ENCODE measurements at regions not wholly inside any gene's neighbourhood (a gene's known extent, or its start where the extent isn't known, plus 50 kb on each side); places are given as distances from the start of the nearest gene placed in this dataset.

- Mint-ChIP-seq H3K4me1 (no peaks in the 10 kb centered on the region), H3K27me3 (peaks cover 21% of the 10 kb centered on the region), H3K36me3 (ENCODE audit: insufficient read depth) (no peaks in the 10 kb centered on the region), H3K27ac (ENCODE audit: low read depth) (no peak overlapping the region), H3K4me3 (no peak overlapping the region), H3K9me3 (no peaks in the 10 kb centered on the region)
- ATAC-seq (replicated peaks; ENCODE audit: extremely low read depth, poor library complexity, severe bottlenecking) (no peak), DNase-seq (ENCODE audit: low spot score in 2 of 2) (no peak)
These were observed 85.3 kb upstream of the CAST start for GRCh38 chr5:96576876-96577275.

DNA sequence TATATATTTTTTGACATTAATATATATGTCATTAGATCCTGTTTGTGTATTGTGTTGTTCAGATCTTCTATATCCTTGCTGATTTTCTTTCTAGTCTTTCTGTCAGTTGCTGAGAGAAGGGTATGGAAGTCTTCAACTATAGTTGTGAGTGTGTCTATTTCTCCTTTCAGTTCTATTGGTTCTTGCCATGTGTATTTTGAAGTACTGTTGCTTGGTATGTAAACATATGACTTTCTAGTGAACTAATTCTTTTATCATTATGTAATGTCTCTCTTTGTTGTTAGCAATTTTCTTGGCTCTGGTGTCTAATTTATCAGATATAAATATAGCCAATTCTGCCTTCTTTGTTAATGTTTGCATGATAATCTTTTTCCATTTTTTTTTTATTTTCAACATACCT lies 84.3 kb upstream of the CAST start:
- Mint-ChIP-seq H3K4me1 (no peaks in the 10 kb centered on the region), H3K9me3 (no peaks in the 10 kb centered on the region), H3K4me3 (no peak overlapping the region), H3K27ac (ENCODE audit: low read depth) (no peak overlapping the region), H3K36me3 (ENCODE audit: insufficient read depth) (no peaks in the 10 kb centered on the region), H3K27me3 (peaks cover 31% of the 10 kb centered on the region)
- ATAC-seq (replicated peaks; ENCODE audit: extremely low read depth, poor library complexity, severe bottlenecking), result no peak
- DNase-seq (ENCODE audit: low spot score in 2 of 2), result no peak

GRCh38 chr5:96579711-96580110 lies 82.5 kb upstream of the CAST start:
- DNase-seq (ENCODE audit: low spot score in 2 of 2), result no peak
- H3K36me3 Mint-ChIP-seq (ENCODE audit: insufficient read depth), result no peaks in the 10 kb centered on the region
- H3K4me1 Mint-ChIP-seq, result peaks cover 6% of the 10 kb centered on the region
- H3K9me3 Mint-ChIP-seq, result no peaks in the 10 kb centered on the region
- H3K27me3 Mint-ChIP-seq, result peaks cover 49% of the 10 kb centered on the region
- ATAC-seq (replicated peaks; ENCODE audit: extremely low read depth, poor library complexity, severe bottlenecking), result no peak
- no peak overlapping the region for H3K4me3 Mint-ChIP-seq
- H3K27ac Mint-ChIP-seq (ENCODE audit: low read depth), result no peak overlapping the region

GRCh38 chr5:96582343-96582742 lies 79.8 kb upstream of the CAST start:
- Mint-ChIP-seq H3K27ac (ENCODE audit: low read depth) (no peak overlapping the region), H3K4me1 (peaks cover 6% of the 10 kb centered on the region), H3K36me3 (ENCODE audit: insufficient read depth) (no peaks in the 10 kb centered on the region), H3K9me3 (no peaks in the 10 kb centered on the region), H3K27me3 (peaks cover 55% of the 10 kb centered on the region), H3K4me3 (no peak overlapping the region)
- no peak for ATAC-seq (replicated peaks; ENCODE audit: extremely low read depth, poor library complexity, severe bottlenecking)
- DNase-seq (ENCODE audit: low spot score in 2 of 2), result no peak

GRCh38 chr5:96584712-96585111 lies 77.5 kb upstream of the CAST start:
- ATAC-seq (replicated peaks; ENCODE audit: extremely low read depth, poor library complexity, severe bottlenecking) (no peak), DNase-seq (ENCODE audit: low spot score in 2 of 2) (no peak)
- H3K4me3 Mint-ChIP-seq, result no peak overlapping the region
- H3K4me1 Mint-ChIP-seq, result peaks cover 6% of the 10 kb centered on the region
- peaks cover 40% of the 10 kb centered on the region for H3K27me3 Mint-ChIP-seq
- no peaks in the 10 kb centered on the region for H3K36me3 Mint-ChIP-seq (ENCODE audit: insufficient read depth)
- H3K9me3 Mint-ChIP-seq, result no peaks in the 10 kb centered on the region
- H3K27ac Mint-ChIP-seq (ENCODE audit: low read depth), result no peak overlapping the region

- Mint-ChIP-seq H3K9me3 (no peaks in the 10 kb centered on the region), H3K27me3 (peaks cover 32% of the 10 kb centered on the region), H3K27ac (ENCODE audit: low read depth) (no peak overlapping the region), H3K36me3 (ENCODE audit: insufficient read depth) (no peaks in the 10 kb centered on the region), H3K4me3 (no peak overlapping the region), H3K4me1 (peaks cover 6% of the 10 kb centered on the region)
- DNase-seq (ENCODE audit: low spot score in 2 of 2), result no peak
- ATAC-seq (replicated peaks; ENCODE audit: extremely low read depth, poor library complexity, severe bottlenecking), result no peak
These were observed 73.6 kb upstream of the CAST start for GRCh38 chr5:96588539-96588938.

DNA sequence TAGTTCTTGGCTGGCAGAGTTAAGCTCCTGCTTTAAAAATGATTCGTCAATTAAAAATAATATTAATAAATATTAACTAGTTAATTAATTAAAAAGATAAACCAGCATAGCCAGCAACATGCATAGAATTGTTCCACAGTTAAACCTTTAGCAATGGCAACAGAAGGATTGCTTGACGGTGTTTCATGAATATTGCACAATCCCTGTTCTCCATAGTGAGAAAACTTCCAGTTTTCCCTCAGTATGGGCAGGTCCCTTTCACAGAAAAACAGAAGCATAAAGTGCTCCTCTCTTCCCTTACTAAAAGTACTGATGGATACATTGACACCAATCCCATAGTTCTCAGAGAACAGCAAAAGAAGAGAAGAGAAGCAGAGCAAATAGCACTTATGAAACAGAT lies 71.4 kb upstream of the CAST start:
- ATAC-seq (replicated peaks; ENCODE audit: extremely low read depth, poor library complexity, severe bottlenecking), result no peak
- Mint-ChIP-seq H3K9me3 (no peaks in the 10 kb centered on the region), H3K4me1 (no peaks in the 10 kb centered on the region), H3K27ac (ENCODE audit: low read depth) (no peak overlapping the region), H3K4me3 (no peak overlapping the region), H3K27me3 (peaks cover 20% of the 10 kb centered on the region), H3K36me3 (ENCODE audit: insufficient read depth) (no peaks in the 10 kb centered on the region)
- DNase-seq (ENCODE audit: low spot score in 2 of 2), result no peak

- H3K9me3 Mint-ChIP-seq, result no peaks in the 10 kb centered on the region
- peaks cover 30% of the 10 kb centered on the region for H3K27me3 Mint-ChIP-seq
- no peaks in the 10 kb centered on the region for H3K36me3 Mint-ChIP-seq (ENCODE audit: insufficient read depth)
- H3K4me1 Mint-ChIP-seq, result no peaks in the 10 kb centered on the region
- H3K27ac Mint-ChIP-seq (ENCODE audit: low read depth), result no peak overlapping the region
- DNase-seq (ENCODE audit: low spot score in 2 of 2) (no peak), ATAC-seq (replicated peaks; ENCODE audit: extremely low read depth, poor library complexity, severe bottlenecking) (no peak)
- H3K4me3 Mint-ChIP-seq, result no peak overlapping the region
These were observed 66.7 kb upstream of the CAST start for GRCh38 chr5:96595300-96596090.

DNA sequence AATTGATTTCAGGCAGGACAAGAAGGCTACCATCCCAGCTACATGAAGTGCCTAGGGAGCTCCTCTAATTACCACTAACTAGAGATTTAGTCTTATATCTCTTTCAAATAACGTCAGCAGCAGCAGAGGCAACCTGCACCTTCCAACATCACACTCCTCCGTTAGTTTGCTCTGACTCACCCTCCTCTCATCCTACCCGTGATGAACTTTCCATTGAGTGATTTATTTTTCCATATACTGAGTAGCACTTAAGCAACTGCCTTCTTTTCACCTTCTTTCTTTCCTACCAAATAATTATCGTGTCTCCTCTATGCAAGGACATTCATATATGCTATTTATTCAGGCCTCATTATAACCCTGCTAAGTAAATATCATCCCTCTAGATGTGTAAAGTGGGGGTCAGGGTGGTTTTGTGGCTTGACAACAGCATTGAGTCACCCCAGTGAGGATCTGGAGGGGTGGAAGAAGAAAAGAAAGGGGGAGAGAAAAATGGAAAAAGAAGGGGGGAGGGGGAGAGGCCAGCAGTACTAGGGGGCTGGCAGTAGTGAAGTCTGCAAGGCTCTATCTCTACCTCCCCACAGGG lies 64.6 kb upstream of the CAST start:
- H3K4me3 Mint-ChIP-seq, result no peak overlapping the region
- DNase-seq (ENCODE audit: low spot score in 2 of 2), result no peak

GRCh38 chr5:96601200-96601599 lies 61.0 kb upstream of the CAST start:
- Mint-ChIP-seq H3K9me3 (no peaks in the 10 kb centered on the region), H3K27ac (ENCODE audit: low read depth) (no peak overlapping the region), H3K36me3 (ENCODE audit: insufficient read depth) (no peaks in the 10 kb centered on the region), H3K27me3 (peaks cover 17% of the 10 kb centered on the region), H3K4me3 (no peak overlapping the region), H3K4me1 (no peaks in the 10 kb centered on the region)
- DNase-seq (ENCODE audit: low spot score in 2 of 2), result no peak
- ATAC-seq (replicated peaks; ENCODE audit: extremely low read depth, poor library complexity, severe bottlenecking), result no peak

More for the DNA sequence above, 64.6 kb upstream of the CAST start:
- Mint-ChIP-seq H3K9me3 (no peaks in the 10 kb centered on the region), H3K27ac (ENCODE audit: low read depth) (no peak overlapping the region), H3K4me1 (no peaks in the 10 kb centered on the region), H3K27me3 (peaks cover 40% of the 10 kb centered on the region), H3K36me3 (ENCODE audit: insufficient read depth) (no peaks in the 10 kb centered on the region)
- no peak for ATAC-seq (replicated peaks; ENCODE audit: extremely low read depth, poor library complexity, severe bottlenecking)

GRCh38 chr5:96601715-96602244 lies 60.4 kb upstream of the CAST start:
- H3K4me1 Mint-ChIP-seq, result no peaks in the 10 kb centered on the region
- H3K27ac Mint-ChIP-seq (ENCODE audit: low read depth), result no peak overlapping the region
- no peaks in the 10 kb centered on the region for H3K36me3 Mint-ChIP-seq (ENCODE audit: insufficient read depth)
- ATAC-seq (replicated peaks; ENCODE audit: extremely low read depth, poor library complexity, severe bottlenecking) (peak; percentile 64), DNase-seq (ENCODE audit: low spot score in 2 of 2) (peak in 1 of 2 donors; percentile 34)
- H3K9me3 Mint-ChIP-seq, result no peaks in the 10 kb centered on the region
- H3K27me3 Mint-ChIP-seq, result peaks cover 17% of the 10 kb centered on the region
- no peak overlapping the region for H3K4me3 Mint-ChIP-seq

DNA sequence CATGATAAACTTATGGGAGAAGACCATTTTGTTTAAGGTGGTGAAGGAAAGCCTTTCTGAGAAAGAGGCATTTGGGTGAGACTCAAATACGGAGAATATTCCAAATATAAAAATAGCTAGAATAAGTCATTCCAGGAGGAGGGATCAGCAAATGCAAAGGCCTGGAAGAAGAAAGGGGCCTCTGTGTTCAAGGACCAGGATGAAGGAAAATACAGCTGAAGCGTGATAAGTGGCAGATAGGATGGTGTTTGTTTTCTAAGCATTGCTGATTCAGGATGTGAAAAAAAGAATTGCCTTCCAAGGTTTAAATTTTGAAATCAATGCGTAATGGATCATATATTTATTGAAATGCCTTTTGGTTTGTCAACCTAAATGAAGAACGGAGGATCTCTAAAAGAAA lies 59.4 kb upstream of the CAST start:
- no peak overlapping the region for H3K27ac Mint-ChIP-seq (ENCODE audit: low read depth)
- no peaks in the 10 kb centered on the region for H3K9me3 Mint-ChIP-seq
- H3K4me1 Mint-ChIP-seq, result no peaks in the 10 kb centered on the region
- DNase-seq (ENCODE audit: low spot score in 2 of 2) (no peak), ATAC-seq (replicated peaks; ENCODE audit: extremely low read depth, poor library complexity, severe bottlenecking) (no peak)
- H3K27me3 Mint-ChIP-seq, result peaks cover 17% of the 10 kb centered on the region
- no peak overlapping the region for H3K4me3 Mint-ChIP-seq
- H3K36me3 Mint-ChIP-seq (ENCODE audit: insufficient read depth), result no peaks in the 10 kb centered on the region

GRCh38 chr5:96605144-96605837 lies 56.9 kb upstream of the CAST start:
- Mint-ChIP-seq H3K36me3 (ENCODE audit: insufficient read depth) (no peaks in the 10 kb centered on the region), H3K9me3 (no peaks in the 10 kb centered on the region), H3K27ac (ENCODE audit: low read depth) (no peak overlapping the region), H3K27me3 (peaks cover 12% of the 10 kb centered on the region), H3K4me1 (no peaks in the 10 kb centered on the region), H3K4me3 (no peak overlapping the region)
- ATAC-seq (replicated peaks; ENCODE audit: extremely low read depth, poor library complexity, severe bottlenecking), result no peak
- DNase-seq (ENCODE audit: low spot score in 2 of 2), result no peak

Measured in central memory CD8-positive, alpha-beta T cell (primary cell).